Liver (tissue), 7 donors: ENCODE measurements at regions not wholly inside any gene's neighbourhood (a gene's known extent, or its start where the extent isn't known, plus 50 kb on each side); places are given as distances from the start of the nearest gene placed in this dataset.
"Not testable (repeated sequence)": the region's sequence is repeated elsewhere in the genome, so short reads cannot be mapped to it uniquely, and the experiment has no call there.

Experiments used
- DNase-seq: peaks from one replicate; pipeline ENCODE4 v3.0.0-alpha.2; 2017; ENCODE audit warnings: low spot score
- H3K27ac ChIP-seq, 2 donors: one replicate each; pipeline ENCODE4 v1.7.0; 2013; ENCODE audit warnings: inconsistent platforms in 2 of 2, low read length in 2 of 2, control low read depth in 1 of 2, low read depth in 1 of 2, mild to moderate bottlenecking in 1 of 2
- H3K27me3 ChIP-seq, 4 donors: one replicate each; pipeline versions ENCODE4 v1.6.1 to v1.7.0; 2013; ENCODE audit warnings: low read length in 3 of 4, inconsistent platforms in 1 of 4, mild to moderate bottlenecking in 1 of 4, moderate library complexity in 1 of 4; ENCODE audit not compliant: control insufficient read depth in 4 of 4, insufficient read depth in 4 of 4
- H3K36me3 ChIP-seq, 4 donors: one replicate each; pipeline versions ENCODE4 v1.6.1 to v1.7.0; 2013; ENCODE audit warnings: low read length in 3 of 4, mild to moderate bottlenecking in 3 of 4, low read depth in 1 of 4, moderate library complexity in 1 of 4; ENCODE audit not compliant: control insufficient read depth in 4 of 4, insufficient read depth in 3 of 4
- H3K4me1 ChIP-seq, 4 donors: one replicate each; pipeline versions ENCODE4 v1.6.1 to v1.7.0; 2013; ENCODE audit warnings: low read length in 3 of 4, mild to moderate bottlenecking in 3 of 4, moderate library complexity in 1 of 4; ENCODE audit not compliant: control insufficient read depth in 4 of 4, insufficient read depth in 4 of 4
- H3K4me3 ChIP-seq, 3 donors: one replicate each; pipeline versions ENCODE4 v1.6.1 to v1.7.0; 2013; ENCODE audit warnings: low read length in 3 of 3, control low read depth in 1 of 3, low read depth in 1 of 3, mild to moderate bottlenecking in 1 of 3
- H3K9ac ChIP-seq, 2 donors: one replicate each; pipeline ENCODE4 v1.7.0; 2013; ENCODE audit warnings: low read length in 2 of 2, mild to moderate bottlenecking in 2 of 2, moderate library complexity in 2 of 2, control low read depth in 1 of 2, low read depth in 1 of 2
- H3K9me3 ChIP-seq, 4 donors: one replicate each; pipeline versions ENCODE4 v1.6.1 to v1.7.0; 2013; ENCODE audit warnings: low read length in 3 of 4; ENCODE audit not compliant: control insufficient read depth in 4 of 4
- EGR1 ChIP-seq, 2 donors: IDR thresholded peaks; 2 replicates each; pipeline ENCODE4 v1.6.1; 2016 to 2018; ENCODE audit warnings: antibody characterized with exemption in 2 of 2, low read depth in 2 of 2
- FOXA1 ChIP-seq: IDR thresholded peaks from 2 replicates; pipeline ENCODE4 v1.6.1; 2016; ENCODE audit warnings: antibody characterized with exemption
- FOXA2 ChIP-seq: IDR thresholded peaks from 2 replicates; pipeline ENCODE4 v1.6.1; 2016; ENCODE audit warnings: antibody characterized with exemption
- GABPA ChIP-seq, 2 donors: IDR thresholded peaks in 1 of 2; conservative IDR thresholded peaks in 1 of 2; 2 replicates each; pipeline ENCODE4 v1.6.1; 2016; ENCODE audit warnings: antibody characterized with exemption in 2 of 2, mild to moderate bottlenecking in 1 of 2, moderate library complexity in 1 of 2
- HNF4G ChIP-seq: IDR thresholded peaks from 2 replicates; pipeline ENCODE4 v1.6.1; 2016; ENCODE audit warnings: antibody characterized with exemption
- RAD21 ChIP-seq, 2 donors: IDR thresholded peaks; 2 replicates each; pipeline ENCODE4 v1.6.1; 2016; ENCODE audit warnings: antibody characterized with exemption in 2 of 2, mild to moderate bottlenecking in 2 of 2
- SP1 ChIP-seq: IDR thresholded peaks from 2 replicates; pipeline ENCODE4 v1.6.1; 2018; ENCODE audit warnings: antibody characterized with exemption, mild to moderate bottlenecking
- YY1 ChIP-seq: IDR thresholded peaks from 2 replicates; pipeline ENCODE4 v1.6.1; 2016; ENCODE audit warnings: antibody characterized with exemption, mild to moderate bottlenecking
- WGBS: extraction: QIAGEN DNeasy Blood & Tissue Kit; methylation state at CpG from one replicate; pipeline ENCODE4 v1.1.7; 2013; 5-methylcytosine and 5-hydroxymethylcytosine counted together
- TF ChIP-seq, protein P1 (sequence below): IDR thresholded peaks from 2 replicates; pipeline ENCODE4 v1.6.1; 2016; ENCODE audit warnings: antibody characterized with exemption
- TF ChIP-seq, protein P2 (sequence below): IDR thresholded peaks from 2 replicates; pipeline ENCODE4 v1.6.1; 2016; ENCODE audit warnings: antibody characterized with exemption
- TF ChIP-seq, protein P3 (sequence below): IDR thresholded peaks from 2 replicates; pipeline ENCODE4 v1.6.1; 2016; ENCODE audit warnings: antibody characterized with exemption, mild to moderate bottlenecking
- TF ChIP-seq, protein P4 (sequence below): IDR thresholded peaks from 2 replicates; pipeline ENCODE4 v1.6.1; 2016; ENCODE audit warnings: antibody characterized with exemption
- donor health status: healthy.
- donor health status: healthy.
- donor health status: healthy.
- donor health status: healthy.

DNA sequence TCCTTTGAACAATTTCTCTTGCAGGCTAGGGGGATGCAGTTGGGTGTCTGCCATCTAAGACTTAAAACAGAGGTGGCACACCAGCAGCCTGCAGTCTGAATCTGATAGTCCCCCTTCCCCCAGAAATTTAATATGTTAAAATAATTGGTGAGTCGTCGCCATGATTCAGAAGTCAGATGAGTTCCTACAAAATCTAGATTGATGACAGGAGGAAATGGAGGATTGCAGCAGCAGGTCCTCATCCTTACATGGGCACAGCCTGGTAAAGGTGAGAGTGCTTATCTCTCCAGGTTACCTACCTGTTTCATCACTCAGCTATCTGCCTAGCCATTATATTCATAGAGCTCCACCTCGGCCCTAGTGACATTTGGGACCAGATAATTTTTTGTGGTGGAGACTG is 112.3 kb downstream of the PCSK1 start:
- H3K9me3 ChIP-seq, result no peaks in the 10 kb centered on the region

DNA sequence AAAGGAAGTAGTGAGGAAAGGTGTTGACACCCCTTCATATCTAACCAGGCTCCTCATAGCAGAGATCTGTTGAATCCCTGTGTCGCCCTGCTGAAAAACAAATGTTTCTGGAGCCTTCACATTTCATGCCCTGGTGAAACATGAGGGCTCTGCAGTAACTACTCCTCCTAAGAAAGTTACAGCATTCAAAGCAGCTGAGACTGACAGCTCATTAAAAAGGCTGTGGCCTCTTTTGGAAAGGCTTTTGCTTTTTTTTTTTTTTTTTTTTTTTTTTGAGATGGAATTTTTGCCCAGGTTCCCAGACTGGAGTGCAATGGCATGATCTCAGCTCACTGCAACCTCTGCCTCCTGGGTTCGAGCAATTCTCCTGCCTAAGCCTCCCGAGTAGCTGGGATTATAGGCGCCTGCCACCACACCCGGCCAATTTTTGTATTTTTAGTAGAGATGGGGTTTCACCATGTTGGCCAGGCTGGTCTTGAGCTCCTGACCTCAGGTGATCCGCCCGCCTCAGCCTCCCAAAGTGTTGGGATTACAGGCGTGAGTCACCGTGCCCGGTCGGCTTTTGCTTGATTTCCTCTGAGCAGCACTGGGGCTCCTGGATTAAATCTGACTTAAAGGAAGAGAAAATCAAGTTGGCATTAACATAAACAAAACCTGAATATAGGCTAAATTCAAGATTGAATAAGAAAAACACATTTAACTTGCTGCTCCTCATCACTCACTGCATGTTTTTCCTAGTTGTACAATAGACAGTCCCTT is 112.9 kb downstream of the PCSK1 start:
- not testable (repeated sequence) for H3K27ac ChIP-seq, H3K4me3 ChIP-seq, H3K36me3 ChIP-seq, H3K4me1 ChIP-seq, H3K9me3 ChIP-seq, H3K9ac ChIP-seq, H3K27me3 ChIP-seq, DNase-seq
- WGBS, result 95% methylated on average over 11 of the region's 11 CpGs

More for the DNA sequence above, 112.3 kb downstream of the PCSK1 start:
- Histone ChIP-seq H3K9ac (no peak overlapping the region), H3K27me3 (no peaks in the 10 kb centered on the region), H3K4me3 (no peak overlapping the region), H3K4me1 (peaks cover 2 to 5% (median 4%) of the 10 kb centered on the region in 4 donors), H3K27ac (no peak overlapping the region), H3K36me3 (no peaks in the 10 kb centered on the region)
- 97% methylated on average over 3 of the region's 3 CpGs for WGBS
- no peak for DNase-seq
- no peak for TF ChIP-seq FOXA2
- TF ChIP-seq, protein P1, sequence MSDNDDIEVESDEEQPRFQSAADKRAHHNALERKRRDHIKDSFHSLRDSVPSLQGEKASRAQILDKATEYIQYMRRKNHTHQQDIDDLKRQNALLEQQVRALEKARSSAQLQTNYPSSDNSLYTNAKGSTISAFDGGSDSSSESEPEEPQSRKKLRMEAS, result no peak
- no peak for TF ChIP-seq YY1
- TF ChIP-seq, protein P2, sequence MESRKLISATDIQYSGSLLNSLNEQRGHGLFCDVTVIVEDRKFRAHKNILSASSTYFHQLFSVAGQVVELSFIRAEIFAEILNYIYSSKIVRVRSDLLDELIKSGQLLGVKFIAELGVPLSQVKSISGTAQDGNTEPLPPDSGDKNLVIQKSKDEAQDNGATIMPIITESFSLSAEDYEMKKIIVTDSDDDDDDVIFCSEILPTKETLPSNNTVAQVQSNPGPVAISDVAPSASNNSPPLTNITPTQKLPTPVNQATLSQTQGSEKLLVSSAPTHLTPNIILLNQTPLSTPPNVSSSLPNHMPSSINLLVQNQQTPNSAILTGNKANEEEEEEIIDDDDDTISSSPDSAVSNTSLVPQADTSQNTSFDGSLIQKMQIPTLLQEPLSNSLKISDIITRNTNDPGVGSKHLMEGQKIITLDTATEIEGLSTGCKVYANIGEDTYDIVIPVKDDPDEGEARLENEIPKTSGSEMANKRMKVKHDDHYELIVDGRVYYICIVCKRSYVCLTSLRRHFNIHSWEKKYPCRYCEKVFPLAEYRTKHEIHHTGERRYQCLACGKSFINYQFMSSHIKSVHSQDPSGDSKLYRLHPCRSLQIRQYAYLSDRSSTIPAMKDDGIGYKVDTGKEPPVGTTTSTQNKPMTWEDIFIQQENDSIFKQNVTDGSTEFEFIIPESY, result no peak
- TF ChIP-seq FOXA1, result no peak
- TF ChIP-seq HNF4G, result no peak
- TF ChIP-seq GABPA (IDR thresholded peaks at IDR 0.05 in 1 of 2, conservative IDR thresholded peaks at IDR 0.05 in 1 of 2), result no peak
- no peak for TF ChIP-seq EGR1 (IDR thresholded peaks at IDR 0.05; ENCODE audit: low read depth in 2 of 2)
- TF ChIP-seq, protein P3, sequence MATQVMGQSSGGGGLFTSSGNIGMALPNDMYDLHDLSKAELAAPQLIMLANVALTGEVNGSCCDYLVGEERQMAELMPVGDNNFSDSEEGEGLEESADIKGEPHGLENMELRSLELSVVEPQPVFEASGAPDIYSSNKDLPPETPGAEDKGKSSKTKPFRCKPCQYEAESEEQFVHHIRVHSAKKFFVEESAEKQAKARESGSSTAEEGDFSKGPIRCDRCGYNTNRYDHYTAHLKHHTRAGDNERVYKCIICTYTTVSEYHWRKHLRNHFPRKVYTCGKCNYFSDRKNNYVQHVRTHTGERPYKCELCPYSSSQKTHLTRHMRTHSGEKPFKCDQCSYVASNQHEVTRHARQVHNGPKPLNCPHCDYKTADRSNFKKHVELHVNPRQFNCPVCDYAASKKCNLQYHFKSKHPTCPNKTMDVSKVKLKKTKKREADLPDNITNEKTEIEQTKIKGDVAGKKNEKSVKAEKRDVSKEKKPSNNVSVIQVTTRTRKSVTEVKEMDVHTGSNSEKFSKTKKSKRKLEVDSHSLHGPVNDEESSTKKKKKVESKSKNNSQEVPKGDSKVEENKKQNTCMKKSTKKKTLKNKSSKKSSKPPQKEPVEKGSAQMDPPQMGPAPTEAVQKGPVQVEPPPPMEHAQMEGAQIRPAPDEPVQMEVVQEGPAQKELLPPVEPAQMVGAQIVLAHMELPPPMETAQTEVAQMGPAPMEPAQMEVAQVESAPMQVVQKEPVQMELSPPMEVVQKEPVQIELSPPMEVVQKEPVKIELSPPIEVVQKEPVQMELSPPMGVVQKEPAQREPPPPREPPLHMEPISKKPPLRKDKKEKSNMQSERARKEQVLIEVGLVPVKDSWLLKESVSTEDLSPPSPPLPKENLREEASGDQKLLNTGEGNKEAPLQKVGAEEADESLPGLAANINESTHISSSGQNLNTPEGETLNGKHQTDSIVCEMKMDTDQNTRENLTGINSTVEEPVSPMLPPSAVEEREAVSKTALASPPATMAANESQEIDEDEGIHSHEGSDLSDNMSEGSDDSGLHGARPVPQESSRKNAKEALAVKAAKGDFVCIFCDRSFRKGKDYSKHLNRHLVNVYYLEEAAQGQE, result no peak
- TF ChIP-seq, protein P4, sequence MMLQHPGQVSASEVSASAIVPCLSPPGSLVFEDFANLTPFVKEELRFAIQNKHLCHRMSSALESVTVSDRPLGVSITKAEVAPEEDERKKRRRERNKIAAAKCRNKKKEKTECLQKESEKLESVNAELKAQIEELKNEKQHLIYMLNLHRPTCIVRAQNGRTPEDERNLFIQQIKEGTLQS, result no peak
- no peak for TF ChIP-seq SP1
- TF ChIP-seq RAD21 (IDR thresholded peaks at IDR 0.05), result no peak
